ENCODE measurements at regions not wholly inside any gene's neighbourhood (a gene's known extent, or its start where the extent isn't known, plus 50 kb on each side); places are given as distances from the start of the nearest gene placed in this dataset.

DNA sequence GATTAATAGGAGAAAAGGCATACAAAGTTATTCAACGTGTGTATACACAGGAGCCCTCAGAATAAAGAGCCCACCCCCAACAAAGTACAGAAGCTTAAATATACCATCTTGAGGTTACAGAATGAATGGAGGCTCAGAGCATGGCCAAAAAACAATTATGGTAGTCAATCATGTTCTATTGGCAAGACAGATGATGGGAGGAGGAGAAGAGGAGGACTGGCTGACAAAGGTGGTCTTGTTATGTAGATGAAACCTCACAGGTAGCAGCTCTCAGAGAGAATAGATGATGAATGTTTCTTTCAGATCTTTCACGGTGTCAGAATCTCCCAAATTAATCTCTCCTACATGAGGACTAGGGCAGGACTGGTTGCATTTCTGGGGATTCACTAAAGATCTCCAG, 66.0 kb downstream of the ARL4C start:
- peaks cover 34% of the 10 kb centered on the region for H3K4me1 Mint-ChIP-seq (ENCODE audit: low read depth)

DNA sequence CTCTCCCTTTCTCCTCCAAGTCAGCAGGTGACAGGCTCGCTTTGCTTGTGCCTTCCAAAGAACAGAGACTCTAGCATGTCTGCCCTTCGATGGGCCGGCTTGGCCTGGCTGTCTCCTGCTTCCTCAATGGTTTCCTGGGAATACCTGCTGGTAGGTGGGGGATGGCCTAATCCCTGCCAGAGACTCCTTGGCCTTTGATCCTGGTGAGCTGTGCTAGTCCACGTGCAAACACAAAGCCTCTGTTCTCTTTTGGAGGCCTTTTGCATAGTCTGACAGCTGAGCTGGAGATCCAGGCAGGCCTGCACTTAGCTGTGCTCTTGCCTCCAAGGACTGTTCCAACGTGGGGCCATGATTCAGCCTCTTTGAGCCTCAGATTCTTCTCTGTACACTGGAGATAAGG, 67.6 kb downstream of the ARL4C start:
- H3K27ac Mint-ChIP-seq, result peak overlapping the region; percentile 19
- no peaks in the 10 kb centered on the region for H3K9me3 Mint-ChIP-seq (ENCODE audit: low read depth)
- no peak for DNase-seq (ENCODE audit: low spot score, unreplicated experiment)
- H3K4me3 Mint-ChIP-seq (ENCODE audit: low read depth), result no peak overlapping the region
- no peaks in the 10 kb centered on the region for H3K27me3 Mint-ChIP-seq
- H3K4me1 Mint-ChIP-seq (ENCODE audit: low read depth), result peaks cover 33% of the 10 kb centered on the region
- no peaks in the 10 kb centered on the region for H3K36me3 Mint-ChIP-seq (ENCODE audit: insufficient read depth)
- TF ChIP-seq CTCF (IDR thresholded peaks at IDR 0.05; ENCODE audit: unreplicated experiment), result no peak

More for the DNA sequence above, 66.0 kb downstream of the ARL4C start:
- Mint-ChIP-seq H3K27ac (peak overlapping the region; percentile 10), H3K4me3 (ENCODE audit: low read depth) (no peak overlapping the region), H3K9me3 (ENCODE audit: low read depth) (no peaks in the 10 kb centered on the region), H3K36me3 (ENCODE audit: insufficient read depth) (no peaks in the 10 kb centered on the region), H3K27me3 (no peaks in the 10 kb centered on the region)
- no peak for DNase-seq (ENCODE audit: low spot score, unreplicated experiment)
- no peak for TF ChIP-seq CTCF (IDR thresholded peaks at IDR 0.05; ENCODE audit: unreplicated experiment)

- no peak for DNase-seq (ENCODE audit: low spot score, unreplicated experiment)
- peak overlapping the region; percentile 95 for H3K27ac Mint-ChIP-seq
- no peaks in the 10 kb centered on the region for H3K36me3 Mint-ChIP-seq (ENCODE audit: insufficient read depth)
- peaks cover 35% of the 10 kb centered on the region for H3K4me1 Mint-ChIP-seq (ENCODE audit: low read depth)
- peak overlapping the region; percentile 9 for H3K4me3 Mint-ChIP-seq (ENCODE audit: low read depth)
- no peak for TF ChIP-seq CTCF (IDR thresholded peaks at IDR 0.05; ENCODE audit: unreplicated experiment)
- no peaks in the 10 kb centered on the region for H3K9me3 Mint-ChIP-seq (ENCODE audit: low read depth)
- H3K27me3 Mint-ChIP-seq, result no peaks in the 10 kb centered on the region
Measured at GRCh38 chr2:234427081-234428061, 69.5 kb downstream of the ARL4C start.

DNA sequence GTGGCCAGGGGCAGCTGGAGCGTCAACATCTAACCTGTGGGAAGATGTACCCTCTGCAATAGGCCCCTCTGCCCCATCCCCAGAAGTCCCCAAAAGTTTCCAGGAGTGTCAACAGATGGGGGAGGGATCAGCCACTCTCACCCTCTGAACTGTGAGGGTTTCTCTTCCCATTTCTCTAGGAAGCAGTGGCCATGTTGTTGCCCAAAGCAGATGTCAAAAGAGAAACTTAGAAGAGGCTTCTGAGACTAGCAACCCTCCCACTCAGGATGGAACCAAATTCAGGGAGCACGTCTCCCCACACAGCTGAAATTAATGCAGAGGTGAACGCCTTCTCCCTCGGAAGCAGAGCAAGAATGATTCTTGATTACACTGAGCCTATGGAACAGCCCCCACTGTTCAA, 70.3 kb downstream of the ARL4C start:
- TF ChIP-seq CTCF (IDR thresholded peaks at IDR 0.05; ENCODE audit: unreplicated experiment), result no peak
- Mint-ChIP-seq H3K4me1 (ENCODE audit: low read depth) (peaks cover 38% of the 10 kb centered on the region), H3K4me3 (ENCODE audit: low read depth) (no peak overlapping the region), H3K27me3 (no peaks in the 10 kb centered on the region), H3K9me3 (ENCODE audit: low read depth) (no peaks in the 10 kb centered on the region), H3K27ac (no peak overlapping the region), H3K36me3 (ENCODE audit: insufficient read depth) (no peaks in the 10 kb centered on the region)
- no peak for DNase-seq (ENCODE audit: low spot score, unreplicated experiment)

DNA sequence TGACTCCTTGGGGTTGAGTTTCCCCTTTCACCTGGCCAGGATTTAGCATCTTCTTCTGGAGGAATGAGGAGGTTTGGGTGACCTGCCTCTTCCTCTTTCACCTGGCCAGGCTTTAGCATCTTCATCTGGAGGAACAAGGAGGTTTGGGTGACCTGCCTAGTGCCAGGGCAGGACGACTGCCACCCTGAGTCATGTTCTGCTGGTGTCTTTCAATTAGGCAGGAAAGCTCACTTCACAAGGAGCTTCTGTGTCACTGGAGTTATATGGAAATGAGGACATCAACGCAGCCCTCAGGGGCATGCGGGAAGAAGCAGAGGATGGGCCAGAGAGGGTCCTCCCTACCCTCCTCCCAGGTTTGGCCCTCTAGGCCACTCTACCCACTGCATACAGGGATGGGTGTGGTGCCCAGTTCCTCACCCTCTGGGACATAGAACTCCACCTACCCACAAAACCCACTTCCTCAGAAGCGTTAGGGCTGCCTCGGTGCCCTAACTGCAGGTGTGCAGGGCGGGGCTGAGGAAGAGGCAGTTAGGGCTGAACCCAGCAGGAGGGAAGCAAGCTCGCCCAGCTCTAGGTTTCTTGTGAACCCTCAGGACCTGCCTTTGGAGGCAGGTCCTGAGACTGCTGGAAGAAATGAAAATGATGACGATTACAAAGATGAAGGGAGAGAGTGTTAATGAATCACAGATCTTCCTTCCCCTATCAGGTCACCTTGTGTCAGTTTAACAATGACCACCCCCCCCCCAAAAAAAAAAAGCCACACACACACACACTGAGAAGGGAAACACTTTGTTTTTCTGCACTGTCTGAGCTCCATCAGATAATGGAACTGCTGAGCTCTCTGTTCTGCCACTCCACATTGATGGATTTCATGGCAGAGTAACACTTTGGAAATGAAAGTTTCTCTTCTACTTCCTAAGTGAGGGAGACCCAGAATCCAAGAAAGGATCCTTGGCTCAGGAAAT, 71.0 kb downstream of the ARL4C start:
- Mint-ChIP-seq H3K27me3 (no peaks in the 10 kb centered on the region), H3K27ac (no peak overlapping the region), H3K9me3 (ENCODE audit: low read depth) (no peaks in the 10 kb centered on the region), H3K36me3 (ENCODE audit: insufficient read depth) (no peaks in the 10 kb centered on the region), H3K4me1 (ENCODE audit: low read depth) (peaks cover 33% of the 10 kb centered on the region), H3K4me3 (ENCODE audit: low read depth) (no peak overlapping the region)
- DNase-seq (ENCODE audit: low spot score, unreplicated experiment), result no peak
- no peak for TF ChIP-seq CTCF (IDR thresholded peaks at IDR 0.05; ENCODE audit: unreplicated experiment)

Measured in progenitor cell of endocrine pancreas (in vitro differentiated cells).